CD4-positive, alpha-beta T cell (primary cell): ENCODE measurements at regions not wholly inside any gene's neighbourhood (a gene's known extent, or its start where the extent isn't known, plus 50 kb on each side); places are given as distances from the start of the nearest gene placed in this dataset.

ENCODE experiments used
- ATAC-seq: fragments of 200-7000 bp; cut with Tn5 transposase; one replicate; pipeline ENCODE4 v1.10.0; 2022; ENCODE audit warnings: mild to moderate bottlenecking; ENCODE audit not compliant: poor library complexity
- CTCF ChIA-PET: fragments of 350-600 bp; sonication (Branson Sonifier 250); formaldehyde crosslinking; loops from one replicate; lab custom pipeline; 2021; ENCODE audit warnings: antibody characterized with exemption, inconsistent platforms; lab: Charles Lee
- POLR2A ChIA-PET: fragments of 350-600 bp; sonication (Branson Sonifier 250); formaldehyde crosslinking; loops from one replicate; lab custom pipeline; 2021; ENCODE audit warnings: antibody characterized with exemption, inconsistent platforms; lab: Charles Lee
- DNase-seq, 14 experiments: peaks; one replicate each; pipeline ENCODE4 v3.0.0-alpha.2; 2013 to 2020; ENCODE audit warnings: mixed read lengths in 2 of 14
- H3K27ac ChIP-seq, 2 donors: one replicate each; pipeline versions ENCODE4 v1.5.1 to v1.7.0; 2013; ENCODE audit warnings: low read length in 2 of 2, low read depth in 1 of 2, mild to moderate bottlenecking in 1 of 2
- H3K27me3 ChIP-seq, 2 experiments: 1 replicate in 1 of 2; 2 replicates in 1 of 2; pipeline versions ENCODE4 v1.6.1 to v1.7.0; 2013; ENCODE audit warnings: low read length in 2 of 2, control low read depth in 1 of 2, mild to moderate bottlenecking in 1 of 2, moderate library complexity in 1 of 2; ENCODE audit not compliant: insufficient read depth in 2 of 2, control insufficient read depth in 1 of 2
- H3K36me3 ChIP-seq: one replicate; pipeline ENCODE4 v1.6.1; 2013; ENCODE audit warnings: low read length, control low read depth; ENCODE audit not compliant: insufficient read depth
- H3K4me1 ChIP-seq: one replicate; pipeline ENCODE4 v1.6.1; 2013; ENCODE audit warnings: low read length, control low read depth; ENCODE audit not compliant: insufficient read depth
- H3K4me3 ChIP-seq: one replicate; pipeline ENCODE4 v1.5.1; 2013; ENCODE audit warnings: mild to moderate bottlenecking, low read length, moderate library complexity
- H3K9me3 ChIP-seq, 2 experiments: 1 replicate in 1 of 2; 2 replicates in 1 of 2; pipeline versions ENCODE4 v1.6.1 to v1.7.0; 2013; ENCODE audit warnings: low read length in 2 of 2, mild to moderate bottlenecking in 2 of 2, control low read depth in 1 of 2, moderate library complexity in 1 of 2; ENCODE audit not compliant: control insufficient read depth in 1 of 2, insufficient read depth in 1 of 2
- H3K27ac Mint-ChIP-seq: one replicate; pipeline ENCODE4 v1.8.0; 2020; ENCODE audit warnings: mixed read lengths
- H3K27me3 Mint-ChIP-seq: one replicate; pipeline ENCODE4 v1.8.0; 2021; ENCODE audit warnings: mixed read lengths
- H3K36me3 Mint-ChIP-seq: one replicate; pipeline ENCODE4 v1.8.0; 2021; ENCODE audit warnings: low read depth, mixed read lengths
- H3K4me1 Mint-ChIP-seq: one replicate; pipeline ENCODE4 v1.8.0; 2021; ENCODE audit warnings: low read depth, mixed read lengths
- H3K4me3 Mint-ChIP-seq: one replicate; pipeline ENCODE4 v1.8.0; 2020; ENCODE audit warnings: mild to moderate bottlenecking, mixed read lengths
- H3K9me3 Mint-ChIP-seq: one replicate; pipeline ENCODE4 v1.8.0; 2020; ENCODE audit warnings: mixed read lengths
- intact Hi-C, 2 experiments: fragments of 100-400 bp; cut with DNase I in 1 of 2; cut with micrococcal nuclease in 1 of 2; formaldehyde crosslinking; loops; one replicate each; pipeline versions ENCODE4 v1.15.1 to v1.9.0; 2023 to 2025; cut with DNase I, micrococcal nuclease
- TF ChIP-seq, protein P1 (sequence below): fragments of 200-600 bp; IDR thresholded peaks from one replicate; pipeline ENCODE4 v1.8.0; 2022; ENCODE audit warnings: antibody characterized with exemption, mild to moderate bottlenecking

DNA sequence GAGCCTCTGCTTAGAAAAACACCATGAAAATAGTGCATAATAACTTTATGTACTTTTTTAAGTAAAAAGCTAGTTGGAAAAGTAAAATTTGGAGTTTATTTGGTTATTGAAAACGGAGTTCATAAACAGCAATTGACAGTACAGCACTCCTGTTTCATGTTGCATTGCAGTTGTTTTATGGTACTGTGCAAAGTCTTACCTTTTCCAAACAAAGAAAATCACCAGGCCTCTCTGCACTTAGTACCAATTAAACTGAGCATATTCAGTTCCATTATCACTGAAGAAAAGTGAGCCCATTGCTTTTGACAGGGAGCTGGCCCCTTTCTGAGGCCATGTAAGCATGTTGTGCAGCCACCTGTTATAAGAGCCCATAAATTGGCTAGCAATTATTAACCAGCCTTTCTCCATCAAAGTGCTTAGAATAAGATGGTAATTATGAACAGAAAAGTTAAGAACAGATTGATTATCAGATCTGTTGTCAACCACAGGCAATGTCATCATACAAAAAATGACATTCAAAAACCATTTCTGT lies 376.6 kb upstream of the EMCN start:
- H3K4me3 Mint-ChIP-seq = no peak overlapping the region
- ChIA-PET CTCF (interaction anchor here (1.1 kb wide), 1 partner anchor 14 kb away, joined by 3 read pairs; no protein-coding TSS in a partner anchor), POLR2A (no interaction called here)
- intact Hi-C loops = no loop called here
- TF ChIP-seq, protein P1, sequence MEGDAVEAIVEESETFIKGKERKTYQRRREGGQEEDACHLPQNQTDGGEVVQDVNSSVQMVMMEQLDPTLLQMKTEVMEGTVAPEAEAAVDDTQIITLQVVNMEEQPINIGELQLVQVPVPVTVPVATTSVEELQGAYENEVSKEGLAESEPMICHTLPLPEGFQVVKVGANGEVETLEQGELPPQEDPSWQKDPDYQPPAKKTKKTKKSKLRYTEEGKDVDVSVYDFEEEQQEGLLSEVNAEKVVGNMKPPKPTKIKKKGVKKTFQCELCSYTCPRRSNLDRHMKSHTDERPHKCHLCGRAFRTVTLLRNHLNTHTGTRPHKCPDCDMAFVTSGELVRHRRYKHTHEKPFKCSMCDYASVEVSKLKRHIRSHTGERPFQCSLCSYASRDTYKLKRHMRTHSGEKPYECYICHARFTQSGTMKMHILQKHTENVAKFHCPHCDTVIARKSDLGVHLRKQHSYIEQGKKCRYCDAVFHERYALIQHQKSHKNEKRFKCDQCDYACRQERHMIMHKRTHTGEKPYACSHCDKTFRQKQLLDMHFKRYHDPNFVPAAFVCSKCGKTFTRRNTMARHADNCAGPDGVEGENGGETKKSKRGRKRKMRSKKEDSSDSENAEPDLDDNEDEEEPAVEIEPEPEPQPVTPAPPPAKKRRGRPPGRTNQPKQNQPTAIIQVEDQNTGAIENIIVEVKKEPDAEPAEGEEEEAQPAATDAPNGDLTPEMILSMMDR = no peak
- no peak overlapping the region for H3K27ac ChIP-seq
- ATAC-seq (no peak), DNase-seq (no peak)
- H3K27ac Mint-ChIP-seq = no peak overlapping the region
- no peaks in the 10 kb centered on the region for H3K36me3 ChIP-seq
- no peak overlapping the region for H3K4me3 ChIP-seq
- H3K27me3 ChIP-seq = peaks cover 0 to 3% of the 10 kb centered on the region in 2 experiments
- peaks cover 6% of the 10 kb centered on the region for H3K4me1 ChIP-seq
- H3K36me3 Mint-ChIP-seq = no peaks in the 10 kb centered on the region
- H3K4me1 Mint-ChIP-seq = peaks cover 18% of the 10 kb centered on the region
- peaks cover 9% of the 10 kb centered on the region for H3K9me3 Mint-ChIP-seq
- H3K27me3 Mint-ChIP-seq = no peaks in the 10 kb centered on the region
- H3K9me3 ChIP-seq = no peaks in the 10 kb centered on the region

DNA sequence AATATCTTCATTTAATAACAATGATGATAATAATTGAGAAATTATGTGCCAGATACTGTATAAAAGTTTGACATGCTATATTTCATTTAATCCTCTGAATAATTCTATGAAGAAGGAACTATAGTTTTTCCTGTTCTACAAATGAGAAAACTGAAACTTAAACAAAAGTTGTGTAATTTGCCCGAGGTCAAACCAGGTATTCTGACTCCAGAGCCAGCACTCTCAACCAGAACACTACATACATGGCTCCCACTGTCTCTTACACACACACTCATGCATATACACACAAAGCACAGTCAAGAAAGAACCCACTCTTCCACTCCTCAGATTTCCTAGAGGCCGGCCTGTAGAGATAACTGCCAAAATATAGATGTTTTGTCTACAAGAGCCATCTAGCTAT lies 374.0 kb upstream of the EMCN start:
- no peaks in the 10 kb centered on the region for H3K36me3 ChIP-seq
- Mint-ChIP-seq H3K27me3 (no peaks in the 10 kb centered on the region), H3K4me1 (peaks cover 18% of the 10 kb centered on the region), H3K4me3 (no peak overlapping the region), H3K9me3 (peaks cover 9% of the 10 kb centered on the region), H3K27ac (no peak overlapping the region), H3K36me3 (no peaks in the 10 kb centered on the region)
- H3K27me3 ChIP-seq = no peaks in the 10 kb centered on the region
- intact Hi-C loops = no loop called here
- TF ChIP-seq, protein P1 = no peak
- POLR2A ChIA-PET = no interaction called here
- CTCF ChIA-PET = no interaction called here
- DNase-seq (no peak), ATAC-seq (no peak)
- H3K4me3 ChIP-seq = no peak overlapping the region
- peaks cover 6% of the 10 kb centered on the region for H3K4me1 ChIP-seq
- no peak overlapping the region for H3K27ac ChIP-seq
- H3K9me3 ChIP-seq = no peaks in the 10 kb centered on the region

DNA sequence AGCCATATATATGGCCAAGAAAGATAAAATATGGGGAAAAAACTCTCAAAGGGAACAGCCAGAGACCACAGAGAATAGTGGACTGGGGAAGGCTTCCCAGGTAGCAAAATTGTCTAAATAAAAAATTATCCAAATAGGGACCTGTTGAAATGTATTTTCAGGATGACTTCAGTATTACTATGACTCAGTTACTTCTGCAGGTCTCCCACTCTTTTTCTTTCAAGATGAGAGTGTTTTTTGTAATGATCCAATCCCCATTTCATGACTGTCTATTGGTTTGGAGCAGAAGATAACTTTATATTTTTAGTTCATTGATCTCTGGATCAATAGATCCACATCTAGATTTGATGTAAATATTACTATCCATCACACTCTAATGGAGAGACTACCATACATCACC lies 372.1 kb upstream of the EMCN start:
- no peak for ATAC-seq
- H3K36me3 Mint-ChIP-seq = no peaks in the 10 kb centered on the region

More for the DNA sequence above, 372.1 kb upstream of the EMCN start:
- H3K4me1 ChIP-seq = peaks cover 1% of the 10 kb centered on the region
- Mint-ChIP-seq H3K9me3 (peaks cover 17% of the 10 kb centered on the region), H3K27me3 (no peaks in the 10 kb centered on the region), H3K27ac (no peak overlapping the region), H3K4me1 (peaks cover 3% of the 10 kb centered on the region), H3K4me3 (no peak overlapping the region)
- TF ChIP-seq, protein P1 = no peak
- no peak for DNase-seq
- POLR2A ChIA-PET = no interaction called here
- H3K27me3 ChIP-seq = no peaks in the 10 kb centered on the region
- intact Hi-C loops = no loop called here
- CTCF ChIA-PET = no interaction called here
- H3K9me3 ChIP-seq = peaks cover 0 to 6% of the 10 kb centered on the region in 2 experiments
- no peak overlapping the region for H3K27ac ChIP-seq
- H3K36me3 ChIP-seq = no peaks in the 10 kb centered on the region
- H3K4me3 ChIP-seq = no peak overlapping the region
